NOMO-1 treated with dmso at 0.1 percent for 144 hours (cell line): ENCODE measurements at regions not wholly inside any gene's neighbourhood (a gene's known extent, or its start where the extent isn't known, plus 50 kb on each side); places are given as distances from the start of the nearest gene placed in this dataset.

Source experiments
- DNase-seq: peaks from one replicate; lab custom pipeline; 2025; ENCODE audit not compliant: unreplicated experiment; lab: John Stamatoyannopoulos, UW

- DNase-seq: no peak
Measured at GRCh38 chr15:47824147-47824546, 106.8 kb downstream of the SEMA6D start.

GRCh38 chr15:47829667-47830066 lies 112.4 kb downstream of the SEMA6D start:
- no peak for DNase-seq

- DNase-seq: no peak
Measured at GRCh38 chr15:47834093-47834492, 116.8 kb downstream of the SEMA6D start.

GRCh38 chr15:47839233-47839825 lies 122.0 kb downstream of the SEMA6D start:
- no peak for DNase-seq

GRCh38 chr15:47843124-47843663 lies 125.9 kb downstream of the SEMA6D start:
- no peak for DNase-seq

GRCh38 chr15:47844437-47844836 lies 127.1 kb downstream of the SEMA6D start:
- no peak for DNase-seq

GRCh38 chr15:47846128-47846868 lies 129.0 kb downstream of the SEMA6D start:
- DNase-seq: no peak

- DNase-seq: no peak
Measured at GRCh38 chr15:47846876-47847275, 129.6 kb downstream of the SEMA6D start.

- DNase-seq: no peak
Measured at GRCh38 chr15:47856071-47856470, 138.8 kb downstream of the SEMA6D start.

GRCh38 chr15:47857014-47857775 lies 139.9 kb downstream of the SEMA6D start:
- no peak for DNase-seq

- no peak for DNase-seq
Measured at GRCh38 chr15:47857776-47858167, 140.5 kb downstream of the SEMA6D start.

- DNase-seq: no peak
Measured at GRCh38 chr15:47861111-47861903, 144.0 kb downstream of the SEMA6D start.

- no peak for DNase-seq
Measured at GRCh38 chr15:47862402-47862801, 145.1 kb downstream of the SEMA6D start.

GRCh38 chr15:47866446-47866845 lies 149.1 kb downstream of the SEMA6D start:
- DNase-seq: no peak

GRCh38 chr15:47870300-47870955 lies 153.1 kb downstream of the SEMA6D start:
- DNase-seq: no peak

GRCh38 chr15:47870956-47871625 lies 153.8 kb downstream of the SEMA6D start:
- no peak for DNase-seq

GRCh38 chr15:47872208-47872607 lies 154.9 kb downstream of the SEMA6D start:
- DNase-seq: no peak

- no peak for DNase-seq
Measured at GRCh38 chr15:47872869-47873432, 155.6 kb downstream of the SEMA6D start.

- DNase-seq: no peak
Measured at GRCh38 chr15:47876986-47877385, 159.7 kb downstream of the SEMA6D start.

- no peak for DNase-seq
Measured at GRCh38 chr15:47877836-47878235, 160.5 kb downstream of the SEMA6D start.
